DOHH2 (cell line): ENCODE measurements at regions not wholly inside any gene's neighbourhood (a gene's known extent, or its start where the extent isn't known, plus 50 kb on each side); places are given as distances from the start of the nearest gene placed in this dataset.
A peak's percentile ranks its signal among the peaks of the same experiment; 100 is the strongest.

Experiments
- H3F3A ChIP-seq: fragments of 200-600 bp; sonication (generic), shearing (Covaris generic); 2 replicates; pipeline ENCODE4 v1.6.0; 2016; ENCODE audit warnings: antibody characterized with exemption, mild to moderate bottlenecking; ENCODE audit not compliant: control insufficient read depth, insufficient read depth
- H3K27ac ChIP-seq: fragments of 200-600 bp; sonication (generic); 2 replicates; pipeline ENCODE4 v1.5.1; 2014; ENCODE audit warnings: low read depth, mild to moderate bottlenecking, low read length, moderate library complexity
- H3K27me3 ChIP-seq: fragments of 200-600 bp; sonication (generic); 2 replicates; pipeline ENCODE4 v1.6.1; 2014; ENCODE audit warnings: mild to moderate bottlenecking, low read length, mixed read lengths; ENCODE audit not compliant: control insufficient read depth
- H3K36me3 ChIP-seq: fragments of 200-600 bp; sonication (generic); 2 replicates; pipeline ENCODE4 v1.6.1; 2014; ENCODE audit warnings: mild to moderate bottlenecking, low read length, moderate library complexity, mixed read lengths; ENCODE audit not compliant: control insufficient read depth
- H3K4me1 ChIP-seq: fragments of 200-600 bp; sonication (generic); 2 replicates; pipeline ENCODE4 v1.6.1; 2014; ENCODE audit warnings: mild to moderate bottlenecking, low read length, mixed read lengths; ENCODE audit not compliant: control insufficient read depth
- H3K4me2 ChIP-seq: fragments of 200-600 bp; sonication (generic); 2 replicates; pipeline ENCODE4 v1.6.0; 2014; ENCODE audit warnings: mild to moderate bottlenecking, low read length, moderate library complexity
- H3K4me3 ChIP-seq: fragments of 200-600 bp; sonication (generic); 2 replicates; pipeline ENCODE4 v1.5.1; 2014; ENCODE audit warnings: mild to moderate bottlenecking, low read length, mixed read lengths
- H3K79me2 ChIP-seq: fragments of 200-600 bp; sonication (generic); 2 replicates; pipeline ENCODE4 v1.6.1; 2014; ENCODE audit warnings: mild to moderate bottlenecking, low read length, mixed read lengths; ENCODE audit not compliant: control insufficient read depth
- H3K9me2 ChIP-seq: fragments of 200-600 bp; sonication (generic); replicated peaks from 2 replicates; pipeline ENCODE4 v1.6.1; 2014; ENCODE audit warnings: mild to moderate bottlenecking, low read length, mixed read lengths; ENCODE audit not compliant: control insufficient read depth
- H3K9me3 ChIP-seq: fragments of 200-600 bp; sonication (generic); 2 replicates; pipeline ENCODE4 v1.6.1; 2014; ENCODE audit warnings: antibody characterized with exemption, low read length, mixed read lengths; ENCODE audit not compliant: control insufficient read depth, insufficient read depth
- H4K20me1 ChIP-seq: fragments of 200-600 bp; sonication (generic); 2 replicates; pipeline ENCODE4 v1.6.0; 2014; ENCODE audit warnings: low read depth, mild to moderate bottlenecking, antibody characterized with exemption, low read length, moderate library complexity; ENCODE audit not compliant: control insufficient read depth, insufficient read depth
- CTCF ChIP-seq: fragments of 200-600 bp; sonication (generic); IDR thresholded peaks from one replicate; pipeline ENCODE4 v1.5.1; 2014; ENCODE audit warnings: antibody characterized with exemption, mild to moderate bottlenecking, low read depth, low read length; ENCODE audit not compliant: poor library complexity, severe bottlenecking
- EZH2phosphoT487 ChIP-seq: fragments of 200-600 bp; sonication (generic); IDR thresholded peaks from 2 replicates; pipeline ENCODE4 v1.6.1; 2017; ENCODE audit warnings: borderline replicate concordance, mild to moderate bottlenecking, antibody characterized with exemption, low read length, moderate library complexity, mixed read lengths

GRCh38 chr11:111123463-111124398 lies 121.8 kb upstream of the POU2AF2 start:
- Histone ChIP-seq H3K4me1 (peaks cover 18% of the 10 kb centered on the region), H3K4me3 (no peak overlapping the region)

GRCh38 chr11:111120696-111121302 lies 124.7 kb upstream of the POU2AF2 start:
- H3F3A ChIP-seq, result no peaks in the 10 kb centered on the region
- H3K4me2 ChIP-seq, result peak overlapping the region; percentile 17; the same call in 1 of the 2 replicates
- H3K27ac ChIP-seq, result no peak overlapping the region
- H3K9me3 ChIP-seq, result no peaks in the 10 kb centered on the region
- H3K9me2 ChIP-seq, result no peaks in the 10 kb centered on the region
- H3K4me1 ChIP-seq, result peaks cover 18% of the 10 kb centered on the region
- no peaks in the 10 kb centered on the region for H3K79me2 ChIP-seq
- H3K36me3 ChIP-seq, result no peaks in the 10 kb centered on the region
- H3K27me3 ChIP-seq, result no peaks in the 10 kb centered on the region
- 0 out of 2 replicates have a peak overlapping the region, but pooled peaks have one; percentile 25 for H3K4me3 ChIP-seq
- TF ChIP-seq CTCF (no peak), EZH2phosphoT487 (no peak)
- H4K20me1 ChIP-seq, result no peaks in the 10 kb centered on the region

More at GRCh38 chr11:111123463-111124398, 121.8 kb upstream of the POU2AF2 start:
- Histone ChIP-seq H3K36me3 (no peaks in the 10 kb centered on the region), H4K20me1 (no peaks in the 10 kb centered on the region), H3K79me2 (no peaks in the 10 kb centered on the region), H3K9me2 (no peaks in the 10 kb centered on the region), H3K27me3 (no peaks in the 10 kb centered on the region), H3K9me3 (no peaks in the 10 kb centered on the region), H3K4me2 (no peak overlapping the region), H3K27ac (no peak overlapping the region), H3F3A (no peaks in the 10 kb centered on the region)
- TF ChIP-seq EZH2phosphoT487, result no peak

GRCh38 chr11:111120161-111120560 lies 125.4 kb upstream of the POU2AF2 start:
- Histone ChIP-seq H3K4me1 (peaks cover 18% of the 10 kb centered on the region), H3K36me3 (no peaks in the 10 kb centered on the region), H3K79me2 (no peaks in the 10 kb centered on the region), H3K9me2 (no peaks in the 10 kb centered on the region), H3K4me3 (no peak overlapping the region), H3K4me2 (no peak overlapping the region), H3F3A (no peaks in the 10 kb centered on the region), H3K27ac (no peak overlapping the region), H3K27me3 (no peaks in the 10 kb centered on the region), H4K20me1 (no peaks in the 10 kb centered on the region), H3K9me3 (no peaks in the 10 kb centered on the region)
- TF ChIP-seq CTCF (no peak), EZH2phosphoT487 (no peak)

GRCh38 chr11:111119751-111120150 lies 125.8 kb upstream of the POU2AF2 start:
- no peaks in the 10 kb centered on the region for H3K9me3 ChIP-seq
- no peaks in the 10 kb centered on the region for H4K20me1 ChIP-seq
- no peak overlapping the region for H3K4me2 ChIP-seq
- no peak overlapping the region for H3K27ac ChIP-seq
- H3K79me2 ChIP-seq, result no peaks in the 10 kb centered on the region
- TF ChIP-seq EZH2phosphoT487, result no peak
- no peak for TF ChIP-seq CTCF
- H3F3A ChIP-seq, result no peaks in the 10 kb centered on the region
- no peaks in the 10 kb centered on the region for H3K9me2 ChIP-seq
- no peaks in the 10 kb centered on the region for H3K27me3 ChIP-seq
- H3K36me3 ChIP-seq, result no peaks in the 10 kb centered on the region
- H3K4me1 ChIP-seq, result peaks cover 18% of the 10 kb centered on the region
- H3K4me3 ChIP-seq, result no peak overlapping the region
